B cell (primary cell): ENCODE measurements at regions not wholly inside any gene's neighbourhood (a gene's known extent, or its start where the extent isn't known, plus 50 kb on each side); places are given as distances from the start of the nearest gene placed in this dataset.

Experiments used
- ATAC-seq: fragments of 200-7000 bp; cut with Tn5 transposase; one replicate; pipeline ENCODE4 v1.10.0; 2021; ENCODE audit warnings: low read depth, mild to moderate bottlenecking, moderate number of reproducible peaks, moderate library complexity
- CTCF ChIA-PET: fragments of 350-600 bp; sonication (Branson Sonifier 250); formaldehyde crosslinking; loops from one replicate; lab custom pipeline; 2021; ENCODE audit warnings: antibody characterized with exemption, inconsistent platforms; lab: Charles Lee
- POLR2A ChIA-PET: fragments of 350-600 bp; sonication (Branson Sonifier 250); formaldehyde crosslinking; loops from one replicate; lab custom pipeline; 2021; ENCODE audit warnings: antibody characterized with exemption; lab: Charles Lee
- DNase-seq: peaks from one replicate; pipeline ENCODE4 v3.0.0; 2013
- H2AFZ ChIP-seq: 2 replicates; pipeline ENCODE4 v1.6.1; 2012; ENCODE audit warnings: mild to moderate bottlenecking, low read depth, low read length; ENCODE audit not compliant: insufficient read depth, poor library complexity, severe bottlenecking
- H3K27ac ChIP-seq, 2 donors: 1 replicate in 1 of 2; 2 replicates in 1 of 2; pipeline ENCODE4 v1.5.1; 2012 to 2013; ENCODE audit warnings: low read length in 2 of 2, mild to moderate bottlenecking in 2 of 2, moderate library complexity in 1 of 2
- H3K27me3 ChIP-seq, 4 experiments: fragments of 200-600 bp in 1 of 4; sonication (generic) in 1 of 4; replicated peaks in 1 of 4; 1 replicate in 2 of 4; 2 replicates in 2 of 4; pipeline versions ENCODE4 v1.6.1 to v1.7.0; 2013 to 2016; ENCODE audit warnings: low read length in 3 of 4, mild to moderate bottlenecking in 2 of 4, mixed read lengths in 1 of 4, moderate library complexity in 1 of 4; ENCODE audit not compliant: insufficient read depth in 4 of 4, control insufficient read depth in 3 of 4; ENCODE audit errors: control extremely low read depth in 1 of 4
- H3K36me3 ChIP-seq, 2 experiments: replicated peaks in 1 of 2; 1 replicate in 1 of 2; 2 replicates in 1 of 2; pipeline versions ENCODE4 v1.6.1 to v1.7.1; 2013; ENCODE audit warnings: low read length in 1 of 2; ENCODE audit not compliant: insufficient read depth in 2 of 2, control insufficient read depth in 1 of 2; ENCODE audit errors: control extremely low read depth in 1 of 2, extremely low read depth in 1 of 2
- H3K4me1 ChIP-seq, 2 donors: fragments of 200-600 bp in 1 of 2; sonication (generic) in 1 of 2; 1 replicate in 1 of 2; 2 replicates in 1 of 2; pipeline versions ENCODE4 v1.5.1 to v1.6.1; 2013 to 2017; ENCODE audit warnings: low read length in 2 of 2; ENCODE audit not compliant: control insufficient read depth in 2 of 2, insufficient read depth in 2 of 2
- H3K4me2 ChIP-seq: replicated peaks from 2 replicates; pipeline ENCODE3; 2012; ENCODE audit warnings: mild to moderate bottlenecking, low read depth, low read length; ENCODE audit not compliant: poor library complexity, severe bottlenecking
- H3K4me3 ChIP-seq, 5 experiments: fragments of 200-600 bp in 1 of 5; sonication (generic) in 1 of 5; 1 replicate in 3 of 5; 2 replicates in 2 of 5; pipeline versions ENCODE4 v1.5.1 to v1.7.0; 2011 to 2016; ENCODE audit warnings: low read length in 4 of 5, mild to moderate bottlenecking in 4 of 5, low read depth in 2 of 5, control low read depth in 1 of 5, moderate library complexity in 1 of 5; ENCODE audit not compliant: insufficient read depth in 1 of 5; ENCODE audit errors: control extremely low read depth in 1 of 5, extremely low read depth in 1 of 5
- H3K79me2 ChIP-seq: fragments of 200-600 bp; sonication (generic); one replicate; pipeline ENCODE4 v1.6.0; 2016; ENCODE audit warnings: low read length; ENCODE audit not compliant: control insufficient read depth, insufficient read depth
- H3K9ac ChIP-seq: fragments of 200-600 bp; sonication (generic); 2 replicates; pipeline ENCODE4 v1.6.1; 2017; ENCODE audit warnings: mild to moderate bottlenecking, low read length, moderate library complexity
- H3K9me3 ChIP-seq, 3 donors: one replicate each; pipeline versions ENCODE4 v1.6.1 to v1.7.1; 2013; ENCODE audit warnings: low read length in 2 of 3; ENCODE audit not compliant: control insufficient read depth in 2 of 3, insufficient read depth in 1 of 3; ENCODE audit errors: control extremely low read depth in 1 of 3
- H4K20me1 ChIP-seq: 2 replicates; pipeline ENCODE4 v1.6.0; 2012; ENCODE audit warnings: mild to moderate bottlenecking, low read length; ENCODE audit not compliant: insufficient read depth, control insufficient read depth, poor library complexity, severe bottlenecking
- H3K27ac Mint-ChIP-seq: one replicate; pipeline ENCODE4 v1.8.0; 2021; ENCODE audit warnings: mixed read lengths
- H3K27me3 Mint-ChIP-seq: one replicate; pipeline ENCODE4 v1.8.0; 2021; ENCODE audit warnings: mixed read lengths
- H3K4me1 Mint-ChIP-seq: one replicate; pipeline ENCODE4 v1.8.0; 2021; ENCODE audit warnings: mixed read lengths
- H3K4me3 Mint-ChIP-seq: one replicate; pipeline ENCODE4 v1.8.0; 2021; ENCODE audit warnings: mixed read lengths
- H3K9me3 Mint-ChIP-seq: one replicate; pipeline ENCODE4 v1.8.0; 2022; ENCODE audit warnings: mixed read lengths; ENCODE audit not compliant: insufficient read depth
- EZH2 ChIP-seq: IDR thresholded peaks from 2 replicates; pipeline ENCODE4 v1.6.1; 2012; ENCODE audit warnings: borderline replicate concordance, low read depth, mild to moderate bottlenecking, moderate library complexity, low read length; ENCODE audit not compliant: insufficient read depth, poor library complexity, severe bottlenecking
- WGBS: methylation state at CpG from one replicate; pipeline ENCODE4 v1.1.5; 2013; ENCODE audit warnings: missing lambda C conversion rate; ENCODE audit not compliant: insufficient coverage; 5-methylcytosine and 5-hydroxymethylcytosine counted together
- intact Hi-C: fragments of 100-400 bp; cut with micrococcal nuclease; formaldehyde crosslinking; loops from one replicate; pipeline ENCODE4 v1.10.0; 2022
- TF ChIP-seq, protein P1 (sequence below): fragments of 200-600 bp; IDR thresholded peaks from one replicate; pipeline ENCODE4 v1.8.0; 2022; ENCODE audit warnings: antibody characterized with exemption, mild to moderate bottlenecking

DNA sequence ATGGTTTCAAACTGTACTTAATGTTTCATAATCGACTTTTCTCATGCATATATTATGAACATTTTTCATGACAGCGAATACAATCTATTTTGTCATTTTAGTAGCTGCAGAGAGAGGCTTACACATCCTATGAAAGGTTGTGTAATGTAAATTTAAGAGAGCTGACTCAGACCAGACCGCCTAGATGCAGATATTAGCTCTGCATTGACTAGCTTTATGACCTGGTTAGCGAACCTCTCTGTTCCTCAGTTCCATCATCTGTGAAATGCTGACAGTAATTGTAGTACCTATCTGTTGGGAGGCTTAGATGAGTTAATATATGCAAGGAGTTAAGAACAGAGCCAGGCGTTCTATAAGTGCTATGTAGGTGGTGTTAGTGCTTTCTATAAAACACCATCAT lies 116.2 kb upstream of the RASGRP1 start:
- H3K4me3 Mint-ChIP-seq, result no peak overlapping the region
- H3K4me1 Mint-ChIP-seq, result peaks cover 28% of the 10 kb centered on the region
- no peaks in the 10 kb centered on the region for H3K36me3 ChIP-seq
- H2AFZ ChIP-seq, result no peak overlapping the region
- WGBS, result no CpG with 5 or more reads among the region's 5 CpGs
- H3K9me3 Mint-ChIP-seq, result no peaks in the 10 kb centered on the region
- peaks cover 0 to 4% (median 0%) of the 10 kb centered on the region in 3 donors for H3K9me3 ChIP-seq
- H3K27ac ChIP-seq, result no peak overlapping the region
- no peak for ATAC-seq
- H3K4me1 ChIP-seq, result peaks cover 20 to 24% of the 10 kb centered on the region in 2 donors
- no peaks in the 10 kb centered on the region for H3K27me3 Mint-ChIP-seq
- intact Hi-C loops, result no loop called here
- POLR2A ChIA-PET, result no interaction called here
- DNase-seq, result no peak
- no peak overlapping the region for H3K9ac ChIP-seq
- no peak overlapping the region for H3K4me2 ChIP-seq
- CTCF ChIA-PET, result interaction anchor here (0.9 to 3.8 kb wide), 6 partner anchors 10 to 208 kb away, joined by 3 to 73 read pairs (median 4); partner anchors contain the start of gene RASGRP1
- no peak overlapping the region for H3K27ac Mint-ChIP-seq
- no peaks in the 10 kb centered on the region for H4K20me1 ChIP-seq
- H3K4me3 ChIP-seq, result no peak overlapping the region
- no peaks in the 10 kb centered on the region for H3K79me2 ChIP-seq
- TF ChIP-seq EZH2, result no peak
- TF ChIP-seq, protein P1, sequence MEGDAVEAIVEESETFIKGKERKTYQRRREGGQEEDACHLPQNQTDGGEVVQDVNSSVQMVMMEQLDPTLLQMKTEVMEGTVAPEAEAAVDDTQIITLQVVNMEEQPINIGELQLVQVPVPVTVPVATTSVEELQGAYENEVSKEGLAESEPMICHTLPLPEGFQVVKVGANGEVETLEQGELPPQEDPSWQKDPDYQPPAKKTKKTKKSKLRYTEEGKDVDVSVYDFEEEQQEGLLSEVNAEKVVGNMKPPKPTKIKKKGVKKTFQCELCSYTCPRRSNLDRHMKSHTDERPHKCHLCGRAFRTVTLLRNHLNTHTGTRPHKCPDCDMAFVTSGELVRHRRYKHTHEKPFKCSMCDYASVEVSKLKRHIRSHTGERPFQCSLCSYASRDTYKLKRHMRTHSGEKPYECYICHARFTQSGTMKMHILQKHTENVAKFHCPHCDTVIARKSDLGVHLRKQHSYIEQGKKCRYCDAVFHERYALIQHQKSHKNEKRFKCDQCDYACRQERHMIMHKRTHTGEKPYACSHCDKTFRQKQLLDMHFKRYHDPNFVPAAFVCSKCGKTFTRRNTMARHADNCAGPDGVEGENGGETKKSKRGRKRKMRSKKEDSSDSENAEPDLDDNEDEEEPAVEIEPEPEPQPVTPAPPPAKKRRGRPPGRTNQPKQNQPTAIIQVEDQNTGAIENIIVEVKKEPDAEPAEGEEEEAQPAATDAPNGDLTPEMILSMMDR, result no peak
- H3K27me3 ChIP-seq, result no peaks in the 10 kb centered on the region

DNA sequence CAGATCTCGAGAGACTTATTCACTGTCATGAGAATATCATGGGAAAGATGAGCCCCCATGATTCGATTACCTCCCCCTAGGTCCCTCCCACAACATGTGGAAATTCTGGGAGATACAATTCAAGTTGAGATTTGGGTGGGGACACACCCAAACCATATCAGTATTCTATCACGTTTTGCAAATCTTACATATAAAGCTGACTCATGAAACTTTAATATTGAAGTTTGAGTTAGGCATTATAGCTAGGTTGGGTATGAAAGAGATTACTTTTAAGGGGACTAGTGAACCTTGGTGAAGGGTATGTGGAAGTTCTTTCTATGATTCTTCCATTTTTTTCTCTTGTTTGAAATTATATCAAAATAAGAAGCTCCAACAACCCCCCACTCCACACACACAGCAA lies 117.7 kb upstream of the RASGRP1 start:
- Histone ChIP-seq H3K4me2 (peak overlapping the region; percentile 58), H3K27ac (peak overlapping the region in 1 of 2 donors; percentile 75), H3K4me3 (no peak overlapping the region), H3K79me2 (no peaks in the 10 kb centered on the region), H2AFZ (no peak overlapping the region), H3K27me3 (no peaks in the 10 kb centered on the region), H4K20me1 (no peaks in the 10 kb centered on the region), H3K9ac (no peak overlapping the region), H3K4me1 (peaks cover 20 to 24% of the 10 kb centered on the region in 2 donors), H3K36me3 (no peaks in the 10 kb centered on the region), H3K9me3 (peaks cover 0 to 4% (median 0%) of the 10 kb centered on the region in 3 donors)
- ChIA-PET CTCF (interaction anchor here (0.8 to 13.8 kb wide), 29 partner anchors 9 to 598 kb away, joined by 3 to 546 read pairs (median 6); partner anchors contain the start of genes FAM98B and RASGRP1), POLR2A (interaction anchor here (0.7 to 2.5 kb wide), 4 partner anchors 12 to 228 kb away, joined by 3 to 23 read pairs (median 4); partner anchors contain the start of gene RASGRP1)
- TF ChIP-seq, protein P1, result no peak
- TF ChIP-seq EZH2, result no peak
- ATAC-seq, result no peak
- WGBS, result 80% methylated on average over 1 of the region's 3 CpGs
- H3K4me3 Mint-ChIP-seq, result no peak overlapping the region
- peaks cover 27% of the 10 kb centered on the region for H3K4me1 Mint-ChIP-seq
- H3K27me3 Mint-ChIP-seq, result no peaks in the 10 kb centered on the region
- no peak for DNase-seq
- intact Hi-C loops, result no loop called here
- no peaks in the 10 kb centered on the region for H3K9me3 Mint-ChIP-seq
- peak overlapping the region; percentile 35 for H3K27ac Mint-ChIP-seq
